ENCODE measurements at regions not wholly inside any gene's neighbourhood (a gene's known extent, or its start where the extent isn't known, plus 50 kb on each side); places are given as distances from the start of the nearest gene placed in this dataset.

GRCh38 chrX:134718105-134718965 lies 60.1 kb upstream of the PLAC1 start:
- no peaks in the 10 kb centered on the region for H3K36me3 Mint-ChIP-seq (ENCODE audit: insufficient read depth)
- H3K27me3 Mint-ChIP-seq: no peaks in the 10 kb centered on the region
- no peak overlapping the region for H3K4me3 Mint-ChIP-seq (ENCODE audit: low read depth)

GRCh38 chrX:134717698-134718097 lies 59.4 kb upstream of the PLAC1 start:
- Mint-ChIP-seq H3K27me3 (no peaks in the 10 kb centered on the region), H3K9me3 (ENCODE audit: low read depth) (peaks cover 26% of the 10 kb centered on the region), H3K4me1 (ENCODE audit: low read depth) (peaks cover 28% of the 10 kb centered on the region), H3K27ac (no peak overlapping the region), H3K4me3 (ENCODE audit: low read depth) (no peak overlapping the region), H3K36me3 (ENCODE audit: insufficient read depth) (no peaks in the 10 kb centered on the region)
- DNase-seq (ENCODE audit: low spot score, unreplicated experiment): no peak
- TF ChIP-seq CTCF (IDR thresholded peaks at IDR 0.05; ENCODE audit: unreplicated experiment): no peak

More at GRCh38 chrX:134718105-134718965, 60.1 kb upstream of the PLAC1 start:
- DNase-seq (ENCODE audit: low spot score, unreplicated experiment): no peak
- TF ChIP-seq CTCF (IDR thresholded peaks at IDR 0.05; ENCODE audit: unreplicated experiment): no peak
- H3K9me3 Mint-ChIP-seq (ENCODE audit: low read depth): peaks cover 22% of the 10 kb centered on the region
- H3K4me1 Mint-ChIP-seq (ENCODE audit: low read depth): peaks cover 28% of the 10 kb centered on the region
- peak overlapping the region; percentile 84 for H3K27ac Mint-ChIP-seq

- Mint-ChIP-seq H3K27ac (peak overlapping the region; percentile 96), H3K27me3 (no peaks in the 10 kb centered on the region), H3K4me3 (ENCODE audit: low read depth) (no peak overlapping the region), H3K36me3 (ENCODE audit: insufficient read depth) (no peaks in the 10 kb centered on the region), H3K4me1 (ENCODE audit: low read depth) (peaks cover 28% of the 10 kb centered on the region), H3K9me3 (ENCODE audit: low read depth) (peaks cover 20% of the 10 kb centered on the region)
- DNase-seq (ENCODE audit: low spot score, unreplicated experiment): no peak
- TF ChIP-seq CTCF (IDR thresholded peaks at IDR 0.05; ENCODE audit: unreplicated experiment): no peak
These were observed 58.3 kb upstream of the PLAC1 start for GRCh38 chrX:134716620-134717012.

GRCh38 chrX:134715930-134716619 lies 57.8 kb upstream of the PLAC1 start:
- no peak for TF ChIP-seq CTCF (IDR thresholded peaks at IDR 0.05; ENCODE audit: unreplicated experiment)
- no peaks in the 10 kb centered on the region for H3K36me3 Mint-ChIP-seq (ENCODE audit: insufficient read depth)
- DNase-seq (ENCODE audit: low spot score, unreplicated experiment): peak; percentile 16
- H3K9me3 Mint-ChIP-seq (ENCODE audit: low read depth): peaks cover 19% of the 10 kb centered on the region
- H3K27ac Mint-ChIP-seq: peak overlapping the region; percentile 96
- H3K4me3 Mint-ChIP-seq (ENCODE audit: low read depth): no peak overlapping the region
- H3K4me1 Mint-ChIP-seq (ENCODE audit: low read depth): peaks cover 28% of the 10 kb centered on the region
- H3K27me3 Mint-ChIP-seq: no peaks in the 10 kb centered on the region

- TF ChIP-seq CTCF (IDR thresholded peaks at IDR 0.05; ENCODE audit: unreplicated experiment): no peak
- no peak for DNase-seq (ENCODE audit: low spot score, unreplicated experiment)
- Mint-ChIP-seq H3K27me3 (no peaks in the 10 kb centered on the region), H3K4me1 (ENCODE audit: low read depth) (peaks cover 28% of the 10 kb centered on the region), H3K9me3 (ENCODE audit: low read depth) (peaks cover 20% of the 10 kb centered on the region), H3K36me3 (ENCODE audit: insufficient read depth) (no peaks in the 10 kb centered on the region), H3K4me3 (ENCODE audit: low read depth) (no peak overlapping the region), H3K27ac (no peak overlapping the region)
These were observed 56.4 kb upstream of the PLAC1 start for GRCh38 chrX:134714633-134715110.

All from progenitor cell of endocrine pancreas (in vitro differentiated cells).